Right atrium auricular region (tissue), 2 donors: ENCODE measurements at regions not wholly inside any gene's neighbourhood (a gene's known extent, or its start where the extent isn't known, plus 50 kb on each side); places are given as distances from the start of the nearest gene placed in this dataset.

Source experiments
- DNase-seq: peaks from one replicate; pipeline ENCODE4 v3.0.0-alpha.2; 2019; ENCODE audit warnings: low spot score
- H3K27ac ChIP-seq, 2 donors: fragments of 200-600 bp; sonication (generic); 1 replicate in 1 of 2; 2 replicates in 1 of 2; pipeline ENCODE4 v1.5.1; 2016 to 2019
- H3K27me3 ChIP-seq, 2 donors: fragments of 200-600 bp; sonication (generic); one replicate each; pipeline versions ENCODE4 v1.5.1 to v1.6.0; 2017 to 2019
- H3K36me3 ChIP-seq: fragments of 200-600 bp; sonication (generic); one replicate; pipeline ENCODE4 v1.5.1; 2016
- H3K4me1 ChIP-seq, 2 donors: fragments of 200-600 bp; sonication (generic); one replicate each; pipeline versions ENCODE4 v1.5.1 to v1.6.0; 2017 to 2019
- H3K4me3 ChIP-seq, 2 donors: fragments of 200-600 bp; sonication (generic); 1 replicate in 1 of 2; 2 replicates in 1 of 2; pipeline ENCODE4 v1.5.1; 2017 to 2019; ENCODE audit warnings: mild to moderate bottlenecking in 1 of 2, moderate library complexity in 1 of 2
- H3K9me3 ChIP-seq, 2 donors: fragments of 200-600 bp; sonication (generic); one replicate each; pipeline ENCODE4 v1.5.1; 2019
- CTCF ChIP-seq, 2 donors: fragments of 200-600 bp; sonication (generic); IDR thresholded peaks; one replicate each; pipeline ENCODE4 v1.5.1; 2019; ENCODE audit warnings: antibody characterized with exemption in 2 of 2

- no peak for DNase-seq
- TF ChIP-seq CTCF (IDR thresholded peaks at IDR 0.05) = no peak
- Histone ChIP-seq H3K4me1 (no peaks in the 10 kb centered on the region), H3K36me3 (no peaks in the 10 kb centered on the region), H3K9me3 (no peaks in the 10 kb centered on the region), H3K27me3 (no peaks in the 10 kb centered on the region), H3K27ac (no peak overlapping the region), H3K4me3 (no peak overlapping the region)
These were observed 480.3 kb upstream of the ALCAM start for GRCh38 chr3:104886220-104886995.

- no peak for DNase-seq
- Histone ChIP-seq H3K4me3 (no peak overlapping the region), H3K27ac (no peak overlapping the region), H3K36me3 (no peaks in the 10 kb centered on the region), H3K4me1 (no peaks in the 10 kb centered on the region), H3K9me3 (no peaks in the 10 kb centered on the region), H3K27me3 (no peaks in the 10 kb centered on the region)
- no peak for TF ChIP-seq CTCF (IDR thresholded peaks at IDR 0.05)
These were observed 479.6 kb upstream of the ALCAM start for GRCh38 chr3:104887069-104887468.

- DNase-seq = no peak
- H3K27me3 ChIP-seq = no peaks in the 10 kb centered on the region
- H3K36me3 ChIP-seq = no peaks in the 10 kb centered on the region
- no peak overlapping the region for H3K4me3 ChIP-seq
- no peak overlapping the region for H3K27ac ChIP-seq
- no peak for TF ChIP-seq CTCF (IDR thresholded peaks at IDR 0.05)
- no peaks in the 10 kb centered on the region for H3K4me1 ChIP-seq
- H3K9me3 ChIP-seq = no peaks in the 10 kb centered on the region
These were observed 479.1 kb upstream of the ALCAM start for GRCh38 chr3:104887619-104888018.

GRCh38 chr3:104892044-104892443, 474.7 kb upstream of the ALCAM start:
- Histone ChIP-seq H3K27me3 (no peaks in the 10 kb centered on the region), H3K9me3 (no peaks in the 10 kb centered on the region), H3K27ac (no peak overlapping the region), H3K4me3 (no peak overlapping the region), H3K36me3 (no peaks in the 10 kb centered on the region), H3K4me1 (no peaks in the 10 kb centered on the region)
- no peak for DNase-seq
- TF ChIP-seq CTCF (IDR thresholded peaks at IDR 0.05) = no peak

- Histone ChIP-seq H3K27ac (no peak overlapping the region), H3K4me1 (no peaks in the 10 kb centered on the region), H3K9me3 (peaks cover 0 to under 1% of the 10 kb centered on the region in 2 donors), H3K4me3 (no peak overlapping the region), H3K36me3 (no peaks in the 10 kb centered on the region), H3K27me3 (no peaks in the 10 kb centered on the region)
- TF ChIP-seq CTCF (IDR thresholded peaks at IDR 0.05) = no peak
- no peak for DNase-seq
These were observed 470.1 kb upstream of the ALCAM start for GRCh38 chr3:104896624-104897023.

- no peak for TF ChIP-seq CTCF (IDR thresholded peaks at IDR 0.05)
- Histone ChIP-seq H3K4me3 (no peak overlapping the region), H3K36me3 (no peaks in the 10 kb centered on the region), H3K4me1 (no peaks in the 10 kb centered on the region), H3K27me3 (no peaks in the 10 kb centered on the region), H3K27ac (no peak overlapping the region), H3K9me3 (peaks cover 0 to 20% of the 10 kb centered on the region in 2 donors)
- no peak for DNase-seq
These were observed 465.3 kb upstream of the ALCAM start for GRCh38 chr3:104901396-104901795.
